CD4-positive, alpha-beta T cell treated with Interleukin-6 for 4 hours (primary cell): ENCODE measurements at regions not wholly inside any gene's neighbourhood (a gene's known extent, or its start where the extent isn't known, plus 50 kb on each side); places are given as distances from the start of the nearest gene placed in this dataset.

ENCODE experiments used
- DNase-seq: peaks from one replicate; pipeline ENCODE4 v3.0.0-alpha.2; 2020; ENCODE audit warnings: mixed read lengths

DNA sequence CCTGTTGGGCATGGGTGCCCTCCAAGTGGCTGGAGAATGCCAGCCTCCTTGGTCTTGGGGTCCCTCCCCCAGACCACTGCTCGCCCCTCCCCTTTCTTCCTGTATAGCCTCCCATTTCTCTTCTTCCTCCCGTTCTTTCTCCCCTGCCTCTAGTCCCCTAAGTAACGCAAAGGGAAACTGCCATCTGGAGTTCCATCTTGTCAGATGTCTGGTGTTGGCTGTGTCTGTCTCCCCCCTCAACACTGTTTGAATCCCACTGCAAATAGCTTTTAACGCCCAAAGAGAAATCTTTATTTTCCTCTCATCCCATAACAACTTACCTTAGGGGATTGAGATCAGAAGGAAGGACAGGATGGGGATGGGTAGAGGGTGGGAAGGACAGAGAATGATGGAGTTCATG lies 55.3 kb upstream of the CSF3R start:
- DNase-seq: no peak

- DNase-seq: no peak
Measured at GRCh38 chr1:36537190-36537768, 54.6 kb upstream of the CSF3R start.

DNA sequence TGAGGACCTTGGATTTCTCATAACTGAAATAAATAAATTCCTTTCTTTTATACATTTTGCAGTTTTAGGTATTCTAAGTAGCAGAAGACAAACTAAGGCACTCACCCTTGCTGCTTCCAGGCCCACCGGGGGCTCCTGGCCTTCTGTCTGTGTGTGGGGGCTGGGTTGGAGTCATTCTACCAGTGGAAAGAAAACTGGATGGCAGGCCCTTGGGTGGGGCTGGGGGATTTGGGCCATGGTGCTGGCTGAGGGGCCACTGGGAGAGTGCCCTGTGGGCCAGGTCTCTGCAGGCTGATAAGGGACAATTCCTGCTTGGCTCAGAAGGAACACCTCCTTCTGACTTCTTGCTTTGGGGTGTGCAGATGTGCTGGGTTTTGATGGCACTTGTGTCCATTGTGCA lies 54.0 kb upstream of the CSF3R start:
- DNase-seq: no peak

DNA sequence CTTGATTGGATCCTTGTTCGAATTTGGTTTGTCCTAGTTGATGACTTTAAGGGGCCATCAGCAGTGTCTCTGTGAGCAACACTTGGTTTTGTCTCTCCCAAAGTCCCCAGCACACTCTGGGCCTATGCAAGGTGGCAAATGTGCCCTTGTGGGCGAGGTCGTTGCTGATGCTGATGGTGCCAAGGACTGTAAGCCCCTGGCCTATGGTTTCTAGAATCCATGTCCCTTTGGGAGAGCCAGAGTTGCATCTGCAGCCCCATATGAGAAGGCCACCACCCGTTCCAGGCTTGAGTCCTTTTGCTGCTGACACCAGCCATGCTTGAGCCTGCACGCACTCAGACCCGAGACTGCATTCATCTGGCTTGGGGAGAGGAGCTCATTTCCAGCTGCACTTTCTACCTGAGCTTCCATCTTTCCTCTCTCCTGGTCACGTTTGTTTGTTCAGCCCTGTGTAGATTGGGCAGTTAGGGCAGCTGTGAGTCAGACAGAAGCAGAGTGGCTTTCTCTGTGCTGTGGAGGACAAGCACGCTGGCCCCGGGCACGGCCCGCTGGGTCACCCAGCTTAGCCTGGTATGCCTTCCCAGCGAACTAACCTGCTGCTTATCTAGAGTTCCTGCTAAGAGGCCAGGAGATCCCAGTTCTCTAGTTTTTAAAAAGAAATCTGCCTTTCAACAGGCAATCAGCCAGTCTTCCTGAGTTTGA lies 52.1 kb upstream of the CSF3R start:
- no peak for DNase-seq

GRCh38 chr1:36533897-36534296 lies 51.2 kb upstream of the CSF3R start:
- DNase-seq: no peak

GRCh38 chr1:36532810-36533401 lies 50.2 kb upstream of the CSF3R start:
- DNase-seq: no peak
